ENCODE measurements at regions not wholly inside any gene's neighbourhood (a gene's known extent, or its start where the extent isn't known, plus 50 kb on each side); places are given as distances from the start of the nearest gene placed in this dataset.

- Mint-ChIP-seq H3K9me3 (no peaks in the 10 kb centered on the region), H3K4me3 (no peak overlapping the region), H3K4me1 (no peaks in the 10 kb centered on the region), H3K27ac (ENCODE audit: low read depth) (no peak overlapping the region), H3K27me3 (peaks cover 39% of the 10 kb centered on the region), H3K36me3 (ENCODE audit: insufficient read depth) (peaks cover 2% of the 10 kb centered on the region)
- ATAC-seq (replicated peaks; ENCODE audit: extremely low read depth, poor library complexity, severe bottlenecking), result no peak
- no peak for DNase-seq (ENCODE audit: low spot score in 2 of 2)
Measured at GRCh38 chr22:22137891-22138290, 106.7 kb upstream of the VPREB1 start.

GRCh38 chr22:22133910-22134309 is 110.7 kb upstream of the VPREB1 start:
- Mint-ChIP-seq H3K27me3 (peaks cover 17% of the 10 kb centered on the region), H3K27ac (ENCODE audit: low read depth) (no peak overlapping the region), H3K9me3 (no peaks in the 10 kb centered on the region), H3K4me1 (no peaks in the 10 kb centered on the region), H3K36me3 (ENCODE audit: insufficient read depth) (no peaks in the 10 kb centered on the region), H3K4me3 (no peak overlapping the region)
- DNase-seq (ENCODE audit: low spot score in 2 of 2), result no peak
- ATAC-seq (replicated peaks; ENCODE audit: extremely low read depth, poor library complexity, severe bottlenecking), result no peak

GRCh38 chr22:22130953-22131608 is 113.5 kb upstream of the VPREB1 start:
- Mint-ChIP-seq H3K9me3 (no peaks in the 10 kb centered on the region), H3K27me3 (peaks cover 17% of the 10 kb centered on the region), H3K4me1 (no peaks in the 10 kb centered on the region), H3K27ac (ENCODE audit: low read depth) (no peak overlapping the region), H3K36me3 (ENCODE audit: insufficient read depth) (no peaks in the 10 kb centered on the region), H3K4me3 (no peak overlapping the region)
- ATAC-seq (replicated peaks; ENCODE audit: extremely low read depth, poor library complexity, severe bottlenecking) (no peak), DNase-seq (ENCODE audit: low spot score in 2 of 2) (no peak)

GRCh38 chr22:22129387-22129786 is 115.2 kb upstream of the VPREB1 start:
- no peak overlapping the region for H3K27ac Mint-ChIP-seq (ENCODE audit: low read depth)
- H3K4me3 Mint-ChIP-seq, result no peak overlapping the region
- H3K4me1 Mint-ChIP-seq, result no peaks in the 10 kb centered on the region
- H3K36me3 Mint-ChIP-seq (ENCODE audit: insufficient read depth), result peaks cover 2% of the 10 kb centered on the region
- H3K9me3 Mint-ChIP-seq, result no peaks in the 10 kb centered on the region
- DNase-seq (ENCODE audit: low spot score in 2 of 2), result no peak
- no peak for ATAC-seq (replicated peaks; ENCODE audit: extremely low read depth, poor library complexity, severe bottlenecking)
- peaks cover 17% of the 10 kb centered on the region for H3K27me3 Mint-ChIP-seq

- no peaks in the 10 kb centered on the region for H3K4me1 Mint-ChIP-seq
- ATAC-seq (replicated peaks; ENCODE audit: extremely low read depth, poor library complexity, severe bottlenecking), result no peak
- H3K36me3 Mint-ChIP-seq (ENCODE audit: insufficient read depth), result peaks cover 2% of the 10 kb centered on the region
- peaks cover 27% of the 10 kb centered on the region for H3K27me3 Mint-ChIP-seq
- no peak overlapping the region for H3K27ac Mint-ChIP-seq (ENCODE audit: low read depth)
- DNase-seq (ENCODE audit: low spot score in 2 of 2), result no peak
- no peak overlapping the region for H3K4me3 Mint-ChIP-seq
- H3K9me3 Mint-ChIP-seq, result no peaks in the 10 kb centered on the region
Measured at GRCh38 chr22:22128440-22128839, 116.1 kb upstream of the VPREB1 start.

- H3K36me3 Mint-ChIP-seq (ENCODE audit: insufficient read depth), result peaks cover 2% of the 10 kb centered on the region
- DNase-seq (ENCODE audit: low spot score in 2 of 2) (no peak), ATAC-seq (replicated peaks; ENCODE audit: extremely low read depth, poor library complexity, severe bottlenecking) (no peak)
- no peaks in the 10 kb centered on the region for H3K9me3 Mint-ChIP-seq
- no peaks in the 10 kb centered on the region for H3K4me1 Mint-ChIP-seq
- peaks cover 25% of the 10 kb centered on the region for H3K27me3 Mint-ChIP-seq
- H3K27ac Mint-ChIP-seq (ENCODE audit: low read depth), result no peak overlapping the region
- H3K4me3 Mint-ChIP-seq, result no peak overlapping the region
Measured at GRCh38 chr22:22127100-22127499, 117.5 kb upstream of the VPREB1 start.

GRCh38 chr22:22125579-22126468 is 118.8 kb upstream of the VPREB1 start:
- H3K36me3 Mint-ChIP-seq (ENCODE audit: insufficient read depth), result peaks cover 2% of the 10 kb centered on the region
- ATAC-seq (replicated peaks; ENCODE audit: extremely low read depth, poor library complexity, severe bottlenecking), result no peak
- H3K27me3 Mint-ChIP-seq, result peaks cover 21% of the 10 kb centered on the region
- no peaks in the 10 kb centered on the region for H3K9me3 Mint-ChIP-seq
- no peak for DNase-seq (ENCODE audit: low spot score in 2 of 2)
- no peak overlapping the region for H3K4me3 Mint-ChIP-seq
- H3K4me1 Mint-ChIP-seq, result no peaks in the 10 kb centered on the region
- H3K27ac Mint-ChIP-seq (ENCODE audit: low read depth), result no peak overlapping the region

- Mint-ChIP-seq H3K27ac (ENCODE audit: low read depth) (no peak overlapping the region), H3K4me3 (no peak overlapping the region), H3K36me3 (ENCODE audit: insufficient read depth) (peaks cover 2% of the 10 kb centered on the region), H3K9me3 (no peaks in the 10 kb centered on the region), H3K4me1 (no peaks in the 10 kb centered on the region), H3K27me3 (peaks cover 21% of the 10 kb centered on the region)
- ATAC-seq (replicated peaks; ENCODE audit: extremely low read depth, poor library complexity, severe bottlenecking) (no peak), DNase-seq (ENCODE audit: low spot score in 2 of 2) (no peak)
Measured at GRCh38 chr22:22125028-22125578, 119.5 kb upstream of the VPREB1 start.

GRCh38 chr22:22124374-22124773 is 120.2 kb upstream of the VPREB1 start:
- no peak overlapping the region for H3K27ac Mint-ChIP-seq (ENCODE audit: low read depth)

GRCh38 chr22:22123960-22124278 is 120.7 kb upstream of the VPREB1 start:
- peaks cover 21% of the 10 kb centered on the region for H3K27me3 Mint-ChIP-seq
- H3K36me3 Mint-ChIP-seq (ENCODE audit: insufficient read depth), result peaks cover 2% of the 10 kb centered on the region
- H3K4me3 Mint-ChIP-seq, result no peak overlapping the region
- DNase-seq (ENCODE audit: low spot score in 2 of 2) (no peak), ATAC-seq (replicated peaks; ENCODE audit: extremely low read depth, poor library complexity, severe bottlenecking) (no peak)
- H3K9me3 Mint-ChIP-seq, result no peaks in the 10 kb centered on the region
- H3K27ac Mint-ChIP-seq (ENCODE audit: low read depth), result no peak overlapping the region
- no peaks in the 10 kb centered on the region for H3K4me1 Mint-ChIP-seq

More at GRCh38 chr22:22124374-22124773, 120.2 kb upstream of the VPREB1 start:
- H3K27me3 Mint-ChIP-seq, result peaks cover 21% of the 10 kb centered on the region
- DNase-seq (ENCODE audit: low spot score in 2 of 2) (no peak), ATAC-seq (replicated peaks; ENCODE audit: extremely low read depth, poor library complexity, severe bottlenecking) (no peak)
- no peak overlapping the region for H3K4me3 Mint-ChIP-seq
- H3K36me3 Mint-ChIP-seq (ENCODE audit: insufficient read depth), result peaks cover 2% of the 10 kb centered on the region
- no peaks in the 10 kb centered on the region for H3K4me1 Mint-ChIP-seq
- H3K9me3 Mint-ChIP-seq, result no peaks in the 10 kb centered on the region

GRCh38 chr22:22123118-22123959 is 121.2 kb upstream of the VPREB1 start:
- H3K9me3 Mint-ChIP-seq, result no peaks in the 10 kb centered on the region
- DNase-seq (ENCODE audit: low spot score in 2 of 2) (no peak), ATAC-seq (replicated peaks; ENCODE audit: extremely low read depth, poor library complexity, severe bottlenecking) (no peak)
- H3K36me3 Mint-ChIP-seq (ENCODE audit: insufficient read depth), result peaks cover 2% of the 10 kb centered on the region
- H3K4me3 Mint-ChIP-seq, result no peak overlapping the region
- H3K27me3 Mint-ChIP-seq, result peaks cover 27% of the 10 kb centered on the region
- H3K27ac Mint-ChIP-seq (ENCODE audit: low read depth), result no peak overlapping the region
- H3K4me1 Mint-ChIP-seq, result no peaks in the 10 kb centered on the region

GRCh38 chr22:22122348-22123117 is 122.1 kb upstream of the VPREB1 start:
- DNase-seq (ENCODE audit: low spot score in 2 of 2) (no peak), ATAC-seq (replicated peaks; ENCODE audit: extremely low read depth, poor library complexity, severe bottlenecking) (no peak)
- Mint-ChIP-seq H3K9me3 (no peaks in the 10 kb centered on the region), H3K4me3 (no peak overlapping the region), H3K27me3 (peaks cover 29% of the 10 kb centered on the region), H3K4me1 (no peaks in the 10 kb centered on the region), H3K27ac (ENCODE audit: low read depth) (no peak overlapping the region), H3K36me3 (ENCODE audit: insufficient read depth) (peaks cover 2% of the 10 kb centered on the region)

All from central memory CD8-positive, alpha-beta T cell (primary cell).